ENCODE measurements at regions not wholly inside any gene's neighbourhood (a gene's known extent, or its start where the extent isn't known, plus 50 kb on each side); places are given as distances from the start of the nearest gene placed in this dataset.

- H3K27ac ChIP-seq, result no peak overlapping the region
- H3K27me3 ChIP-seq (ENCODE audit: low read depth), result peaks cover 81% of the 10 kb centered on the region
- peaks cover 40% of the 10 kb centered on the region for H3K4me1 ChIP-seq
- H3K9me3 ChIP-seq, result no peaks in the 10 kb centered on the region
- H3K4me3 ChIP-seq, result peak overlapping the region; percentile 51
- TF ChIP-seq CTCF (IDR thresholded peaks at IDR 0.05), result no peak
- no peak for ATAC-seq
- H3K36me3 ChIP-seq, result no peaks in the 10 kb centered on the region
- intact Hi-C loops (cut with DNase I), result no loop called here
- no peak for DNase-seq
Measured at GRCh38 chr5:50967009-50967562, 300.6 kb downstream of the PARP8 start.

GRCh38 chr5:50967563-50968355, 301.3 kb downstream of the PARP8 start:
- ATAC-seq (peak; percentile 52 to 62), DNase-seq (no peak)
- Histone ChIP-seq H3K9me3 (no peaks in the 10 kb centered on the region), H3K36me3 (no peaks in the 10 kb centered on the region), H3K4me1 (peaks cover 40% of the 10 kb centered on the region), H3K27me3 (ENCODE audit: low read depth) (peaks cover 84% of the 10 kb centered on the region), H3K27ac (no peak overlapping the region), H3K4me3 (peak overlapping the region; percentile 51)
- intact Hi-C loops (cut with DNase I), result no loop called here
- TF ChIP-seq CTCF (IDR thresholded peaks at IDR 0.05), result no peak

GRCh38 chr5:50968356-50969149, 302.1 kb downstream of the PARP8 start:
- intact Hi-C loops (cut with DNase I), result no loop called here
- no peak for TF ChIP-seq CTCF (IDR thresholded peaks at IDR 0.05)
- no peak overlapping the region for H3K27ac ChIP-seq
- H3K4me1 ChIP-seq, result peaks cover 35% of the 10 kb centered on the region
- peak overlapping the region; percentile 51 for H3K4me3 ChIP-seq
- ATAC-seq (no peak), DNase-seq (no peak)
- H3K9me3 ChIP-seq, result no peaks in the 10 kb centered on the region
- no peaks in the 10 kb centered on the region for H3K36me3 ChIP-seq
- H3K27me3 ChIP-seq (ENCODE audit: low read depth), result peaks cover 80% of the 10 kb centered on the region

GRCh38 chr5:50969151-50970031, 303.0 kb downstream of the PARP8 start:
- Histone ChIP-seq H3K27ac (no peak overlapping the region), H3K4me1 (peaks cover 29% of the 10 kb centered on the region), H3K4me3 (peak overlapping the region; percentile 51), H3K27me3 (ENCODE audit: low read depth) (peaks cover 74% of the 10 kb centered on the region), H3K9me3 (no peaks in the 10 kb centered on the region), H3K36me3 (no peaks in the 10 kb centered on the region)
- DNase-seq, result no peak
- ATAC-seq, result peak; percentile 38 to 62
- TF ChIP-seq CTCF (IDR thresholded peaks at IDR 0.05), result no peak
- intact Hi-C loops (cut with DNase I), result no loop called here

- Histone ChIP-seq H3K27ac (no peak overlapping the region), H3K27me3 (ENCODE audit: low read depth) (peaks cover 12% of the 10 kb centered on the region), H3K4me1 (no peaks in the 10 kb centered on the region), H3K9me3 (no peaks in the 10 kb centered on the region), H3K36me3 (no peaks in the 10 kb centered on the region), H3K4me3 (no peak overlapping the region)
- ATAC-seq (no peak), DNase-seq (no peak)
- TF ChIP-seq CTCF (IDR thresholded peaks at IDR 0.05), result no peak
- intact Hi-C loops (cut with DNase I), result no loop called here
Measured at GRCh38 chr5:50975840-50976239, 309.4 kb downstream of the PARP8 start.
